ENCODE measurements at regions not wholly inside any gene's neighbourhood (a gene's known extent, or its start where the extent isn't known, plus 50 kb on each side); places are given as distances from the start of the nearest gene placed in this dataset.

GRCh38 chr9:75235632-75236031 lies 147.3 kb downstream of the OSTF1 start:
- Histone ChIP-seq H3K36me3 (ENCODE audit: insufficient read depth, low read length) (no peaks in the 10 kb centered on the region), H3K9me2 (replicated peaks; ENCODE audit: low read depth, low read length) (no peaks in the 10 kb centered on the region), H3K79me2 (ENCODE audit: insufficient read depth, low read length) (no peaks in the 10 kb centered on the region), H3K9ac (ENCODE audit: low read depth, low read length, poor library complexity, severe bottlenecking) (no peak overlapping the region), H3K4me2 (ENCODE audit: low read depth, low read length, poor library complexity, severe bottlenecking) (no peak overlapping the region), H3K27me3 (ENCODE audit: insufficient read depth, low read length, poor library complexity, severe bottlenecking) (no peaks in the 10 kb centered on the region), H3K4me3 (ENCODE audit: low read length, poor library complexity, severe bottlenecking) (no peak overlapping the region), H4K20me1 (ENCODE audit: insufficient read depth, low read length, poor library complexity, severe bottlenecking) (no peaks in the 10 kb centered on the region), H3F3A (ENCODE audit: low read depth) (no peaks in the 10 kb centered on the region), H3K9me3 (ENCODE audit: insufficient read depth, low read depth, low read length) (peaks cover 3% of the 10 kb centered on the region; the same call in 1 of the 2 replicates), H3K4me1 (ENCODE audit: insufficient read depth, low read length, poor library complexity, severe bottlenecking) (no peaks in the 10 kb centered on the region), H2AFZ (ENCODE audit: low read length) (no peak overlapping the region)
- TF ChIP-seq EZH2phosphoT487 (IDR thresholded peaks at IDR 0.05; ENCODE audit: borderline replicate concordance) (no peak), CTCF (conservative IDR thresholded peaks at IDR 0.05; ENCODE audit: low read length) (no peak)

DNA sequence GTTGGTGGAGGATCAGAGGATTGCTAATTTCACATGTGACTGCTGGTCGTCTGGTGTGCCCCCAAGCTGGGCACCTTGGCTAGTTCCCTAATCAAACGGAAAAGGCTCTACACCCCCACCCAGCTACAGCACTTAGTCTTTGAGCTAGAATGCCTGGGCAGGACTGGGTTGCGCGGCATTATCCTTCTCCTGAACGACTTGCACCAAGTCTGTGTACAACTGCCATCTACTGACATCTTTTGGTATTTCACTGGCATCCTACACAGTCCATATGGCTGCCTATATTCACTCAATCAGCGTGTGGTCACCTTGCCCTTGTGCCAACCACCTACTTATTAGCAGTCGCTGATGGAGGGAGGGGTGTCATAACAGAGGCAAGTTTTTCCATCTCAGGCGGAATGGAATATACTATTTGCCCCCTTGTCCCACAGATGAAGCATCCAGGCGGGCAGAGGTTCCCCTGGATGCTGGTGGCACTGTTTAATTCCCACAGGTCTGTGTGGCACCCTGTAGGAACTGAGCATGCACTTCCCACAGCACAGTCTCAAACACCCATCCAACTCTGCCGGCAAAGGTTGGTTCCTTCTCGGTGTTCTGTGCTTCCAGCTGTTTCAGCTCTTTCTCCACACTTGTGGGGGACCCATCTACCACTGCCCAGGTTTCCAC lies 150.1 kb downstream of the OSTF1 start:
- Histone ChIP-seq H4K20me1 (ENCODE audit: insufficient read depth, low read length, poor library complexity, severe bottlenecking) (no peaks in the 10 kb centered on the region), H3K79me2 (ENCODE audit: insufficient read depth, low read length) (no peaks in the 10 kb centered on the region), H3F3A (ENCODE audit: low read depth) (no peaks in the 10 kb centered on the region), H3K9ac (ENCODE audit: low read depth, low read length, poor library complexity, severe bottlenecking) (no peak overlapping the region), H3K4me1 (ENCODE audit: insufficient read depth, low read length, poor library complexity, severe bottlenecking) (no peaks in the 10 kb centered on the region), H3K4me3 (ENCODE audit: low read length, poor library complexity, severe bottlenecking) (no peak overlapping the region), H3K9me3 (ENCODE audit: insufficient read depth, low read depth, low read length) (peaks cover 3% of the 10 kb centered on the region; the same call in 1 of the 2 replicates), H2AFZ (ENCODE audit: low read length) (no peak overlapping the region), H3K27me3 (ENCODE audit: insufficient read depth, low read length, poor library complexity, severe bottlenecking) (no peaks in the 10 kb centered on the region), H3K36me3 (ENCODE audit: insufficient read depth, low read length) (no peaks in the 10 kb centered on the region), H3K4me2 (ENCODE audit: low read depth, low read length, poor library complexity, severe bottlenecking) (no peak overlapping the region), H3K9me2 (replicated peaks; ENCODE audit: low read depth, low read length) (no peaks in the 10 kb centered on the region)
- no peak for TF ChIP-seq EZH2phosphoT487 (IDR thresholded peaks at IDR 0.05; ENCODE audit: borderline replicate concordance)
- peak; percentile 72 for TF ChIP-seq CTCF (conservative IDR thresholded peaks at IDR 0.05; ENCODE audit: low read length)

- H3K4me1 ChIP-seq (ENCODE audit: insufficient read depth, low read length, poor library complexity, severe bottlenecking): no peaks in the 10 kb centered on the region
- no peaks in the 10 kb centered on the region for H3K9me2 ChIP-seq (replicated peaks; ENCODE audit: low read depth, low read length)
- no peaks in the 10 kb centered on the region for H3F3A ChIP-seq (ENCODE audit: low read depth)
- H3K9ac ChIP-seq (ENCODE audit: low read depth, low read length, poor library complexity, severe bottlenecking): no peak overlapping the region
- TF ChIP-seq CTCF (conservative IDR thresholded peaks at IDR 0.05; ENCODE audit: low read length) (no peak), EZH2phosphoT487 (IDR thresholded peaks at IDR 0.05; ENCODE audit: borderline replicate concordance) (no peak)
- peaks cover 3% of the 10 kb centered on the region; the same call in 1 of the 2 replicates for H3K9me3 ChIP-seq (ENCODE audit: insufficient read depth, low read depth, low read length)
- H3K4me2 ChIP-seq (ENCODE audit: low read depth, low read length, poor library complexity, severe bottlenecking): no peak overlapping the region
- H2AFZ ChIP-seq (ENCODE audit: low read length): no peak overlapping the region
- no peaks in the 10 kb centered on the region for H4K20me1 ChIP-seq (ENCODE audit: insufficient read depth, low read length, poor library complexity, severe bottlenecking)
- no peaks in the 10 kb centered on the region for H3K27me3 ChIP-seq (ENCODE audit: insufficient read depth, low read length, poor library complexity, severe bottlenecking)
- no peaks in the 10 kb centered on the region for H3K36me3 ChIP-seq (ENCODE audit: insufficient read depth, low read length)
- H3K79me2 ChIP-seq (ENCODE audit: insufficient read depth, low read length): no peaks in the 10 kb centered on the region
- H3K4me3 ChIP-seq (ENCODE audit: low read length, poor library complexity, severe bottlenecking): no peak overlapping the region
Measured at GRCh38 chr9:75239176-75239575, 150.9 kb downstream of the OSTF1 start.

All from Loucy (cell line).